ENCODE measurements at regions not wholly inside any gene's neighbourhood (a gene's known extent, or its start where the extent isn't known, plus 50 kb on each side); places are given as distances from the start of the nearest gene placed in this dataset.
A peak's percentile ranks its signal among the peaks of the same experiment; 100 is the strongest.

- no peak for DNase-seq
These were observed 374.1 kb downstream of the ELAVL2 start for GRCh38 chr9:23451802-23452418.

GRCh38 chr9:23464275-23464674, 361.8 kb downstream of the ELAVL2 start:
- no peak for DNase-seq

GRCh38 chr9:23467276-23467675, 358.8 kb downstream of the ELAVL2 start:
- DNase-seq = no peak

GRCh38 chr9:23477908-23478307, 348.1 kb downstream of the ELAVL2 start:
- DNase-seq = no peak

- DNase-seq = no peak
These were observed 342.5 kb downstream of the ELAVL2 start for GRCh38 chr9:23483566-23483965.

- peak; percentile 8 for DNase-seq
These were observed 333.7 kb downstream of the ELAVL2 start for GRCh38 chr9:23492126-23493002.

- DNase-seq = no peak
These were observed 332.8 kb downstream of the ELAVL2 start for GRCh38 chr9:23493219-23493618.

GRCh38 chr9:23496489-23497136, 329.4 kb downstream of the ELAVL2 start:
- no peak for DNase-seq

- no peak for DNase-seq
These were observed 328.9 kb downstream of the ELAVL2 start for GRCh38 chr9:23497137-23497504.

- no peak for DNase-seq
These were observed 324.0 kb downstream of the ELAVL2 start for GRCh38 chr9:23502004-23502403.

GRCh38 chr9:23522952-23523351, 303.1 kb downstream of the ELAVL2 start:
- no peak for DNase-seq

GRCh38 chr9:23524607-23525155, 301.4 kb downstream of the ELAVL2 start:
- DNase-seq = no peak

- no peak for DNase-seq
These were observed 299.2 kb downstream of the ELAVL2 start for GRCh38 chr9:23526806-23527205.

GRCh38 chr9:23532282-23532681, 293.8 kb downstream of the ELAVL2 start:
- no peak for DNase-seq

GRCh38 chr9:23537192-23538066, 288.6 kb downstream of the ELAVL2 start:
- no peak for DNase-seq

- no peak for DNase-seq
These were observed 288.0 kb downstream of the ELAVL2 start for GRCh38 chr9:23538067-23538402.

GRCh38 chr9:23538461-23539003, 287.5 kb downstream of the ELAVL2 start:
- DNase-seq = no peak

- DNase-seq = no peak
These were observed 286.7 kb downstream of the ELAVL2 start for GRCh38 chr9:23539311-23539710.

GRCh38 chr9:23541976-23542375, 284.1 kb downstream of the ELAVL2 start:
- no peak for DNase-seq

GRCh38 chr9:23542438-23542837, 283.6 kb downstream of the ELAVL2 start:
- DNase-seq = no peak

GRCh38 chr9:23542927-23543326, 283.1 kb downstream of the ELAVL2 start:
- no peak for DNase-seq

- no peak for DNase-seq
These were observed 282.6 kb downstream of the ELAVL2 start for GRCh38 chr9:23543419-23543818.

GRCh38 chr9:23545728-23546127, 280.3 kb downstream of the ELAVL2 start:
- no peak for DNase-seq
